ENCODE measurements at regions not wholly inside any gene's neighbourhood (a gene's known extent, or its start where the extent isn't known, plus 50 kb on each side); places are given as distances from the start of the nearest gene placed in this dataset.
"Not testable (repeated sequence)": the region's sequence is repeated elsewhere in the genome, so short reads cannot be mapped to it uniquely, and the experiment has no call there.

GRCh38 chr4:141464366-141464765, 172.0 kb upstream of the IL15 start:
- DNase-seq, result peak; percentile 28

GRCh38 chr4:141465171-141465570, 171.2 kb upstream of the IL15 start:
- no peak for DNase-seq

GRCh38 chr4:141467225-141467624, 169.2 kb upstream of the IL15 start:
- DNase-seq, result no peak

GRCh38 chr4:141469392-141469791, 167.0 kb upstream of the IL15 start:
- no peak for DNase-seq

- DNase-seq, result no peak
Measured at GRCh38 chr4:141473026-141473540, 163.3 kb upstream of the IL15 start.

GRCh38 chr4:141473952-141474351, 162.4 kb upstream of the IL15 start:
- DNase-seq, result no peak

GRCh38 chr4:141480950-141481349, 155.4 kb upstream of the IL15 start:
- no peak for DNase-seq

- not testable (repeated sequence) for DNase-seq
Measured at GRCh38 chr4:141484298-141484697, 152.1 kb upstream of the IL15 start.

GRCh38 chr4:141486375-141486997, 149.9 kb upstream of the IL15 start:
- DNase-seq, result no peak

GRCh38 chr4:141497627-141498026, 138.8 kb upstream of the IL15 start:
- DNase-seq, result no peak

- DNase-seq, result no peak
Measured at GRCh38 chr4:141499261-141499853, 137.0 kb upstream of the IL15 start.

GRCh38 chr4:141501395-141501794, 135.0 kb upstream of the IL15 start:
- DNase-seq, result no peak

- DNase-seq, result no peak
Measured at GRCh38 chr4:141501931-141502330, 134.5 kb upstream of the IL15 start.

- no peak for DNase-seq
Measured at GRCh38 chr4:141502755-141503154, 133.6 kb upstream of the IL15 start.

GRCh38 chr4:141503260-141503659, 133.1 kb upstream of the IL15 start:
- DNase-seq, result no peak

- DNase-seq, result no peak
Measured at GRCh38 chr4:141511055-141511454, 125.3 kb upstream of the IL15 start.

- DNase-seq, result no peak
Measured at GRCh38 chr4:141513866-141514265, 122.5 kb upstream of the IL15 start.

- DNase-seq, result no peak
Measured at GRCh38 chr4:141518222-141518621, 118.2 kb upstream of the IL15 start.

GRCh38 chr4:141524116-141524515, 112.3 kb upstream of the IL15 start:
- no peak for DNase-seq

- DNase-seq, result no peak
Measured at GRCh38 chr4:141524841-141525240, 111.5 kb upstream of the IL15 start.

GRCh38 chr4:141530627-141531026, 105.8 kb upstream of the IL15 start:
- no peak for DNase-seq

- no peak for DNase-seq
Measured at GRCh38 chr4:141534985-141535384, 101.4 kb upstream of the IL15 start.

- DNase-seq, result no peak
Measured at GRCh38 chr4:141538001-141538400, 98.4 kb upstream of the IL15 start.

- DNase-seq, result no peak
Measured at GRCh38 chr4:141540643-141541042, 95.7 kb upstream of the IL15 start.

GRCh38 chr4:141541851-141542250, 94.5 kb upstream of the IL15 start:
- DNase-seq, result no peak
